ENCODE measurements at regions not wholly inside any gene's neighbourhood (a gene's known extent, or its start where the extent isn't known, plus 50 kb on each side); places are given as distances from the start of the nearest gene placed in this dataset.

- no peak for TF ChIP-seq CTCF (conservative IDR thresholded peaks at IDR 0.05; ENCODE audit: low read depth, low read length)
- no peak for DNase-seq (ENCODE audit: low read depth)
- no peak overlapping the region for H3K4me3 ChIP-seq (ENCODE audit: low read length)
Measured at GRCh38 chr18:61039251-61039650, 294.0 kb upstream of the CDH20 start.

GRCh38 chr18:61047794-61048193 is 285.4 kb upstream of the CDH20 start:
- no peak overlapping the region for H3K4me3 ChIP-seq (ENCODE audit: low read length)
- TF ChIP-seq CTCF (conservative IDR thresholded peaks at IDR 0.05; ENCODE audit: low read depth, low read length) = no peak
- no peak for DNase-seq (ENCODE audit: low read depth)

- no peak for TF ChIP-seq CTCF (conservative IDR thresholded peaks at IDR 0.05; ENCODE audit: low read depth, low read length)
- no peak overlapping the region for H3K4me3 ChIP-seq (ENCODE audit: low read length)
- no peak for DNase-seq (ENCODE audit: low read depth)
Measured at GRCh38 chr18:61057443-61057842, 275.8 kb upstream of the CDH20 start.

GRCh38 chr18:61062258-61062657 is 271.0 kb upstream of the CDH20 start:
- no peak for TF ChIP-seq CTCF (conservative IDR thresholded peaks at IDR 0.05; ENCODE audit: low read depth, low read length)
- no peak overlapping the region for H3K4me3 ChIP-seq (ENCODE audit: low read length)
- DNase-seq (ENCODE audit: low read depth) = no peak

- no peak for TF ChIP-seq CTCF (conservative IDR thresholded peaks at IDR 0.05; ENCODE audit: low read depth, low read length)
- no peak overlapping the region for H3K4me3 ChIP-seq (ENCODE audit: low read length)
- no peak for DNase-seq (ENCODE audit: low read depth)
Measured at GRCh38 chr18:61064911-61065310, 268.3 kb upstream of the CDH20 start.

- no peak overlapping the region for H3K4me3 ChIP-seq (ENCODE audit: low read length)
- DNase-seq (ENCODE audit: low read depth) = no peak
Measured at GRCh38 chr18:61076986-61077385, 256.2 kb upstream of the CDH20 start.

GRCh38 chr18:61079714-61080113 is 253.5 kb upstream of the CDH20 start:
- no peak for DNase-seq (ENCODE audit: low read depth)
- H3K4me3 ChIP-seq (ENCODE audit: low read length) = no peak overlapping the region
- no peak for TF ChIP-seq CTCF (conservative IDR thresholded peaks at IDR 0.05; ENCODE audit: low read depth, low read length)

More at GRCh38 chr18:61076986-61077385, 256.2 kb upstream of the CDH20 start:
- no peak for TF ChIP-seq CTCF (conservative IDR thresholded peaks at IDR 0.05; ENCODE audit: low read depth, low read length)
